Lung microvascular endothelial cell (primary cell): ENCODE measurements at regions not wholly inside any gene's neighbourhood (a gene's known extent, or its start where the extent isn't known, plus 50 kb on each side); places are given as distances from the start of the nearest gene placed in this dataset.
A peak's percentile ranks its signal among the peaks of the same experiment; 100 is the strongest.

Source experiments
- DNase-seq, 2 donors: peaks; one replicate each; pipeline versions ENCODE4 v3.0.0 to v3.0.0-alpha.2; 2010; ENCODE audit warnings: low read depth in 2 of 2

GRCh38 chr3:194279701-194280360 lies 71.3 kb downstream of the CPN2 start:
- no peak for DNase-seq

- no peak for DNase-seq
Measured at GRCh38 chr3:194280777-194281176, 70.4 kb downstream of the CPN2 start.

GRCh38 chr3:194281306-194281705 lies 69.8 kb downstream of the CPN2 start:
- no peak for DNase-seq

- no peak for DNase-seq
Measured at GRCh38 chr3:194281766-194282165, 69.4 kb downstream of the CPN2 start.

GRCh38 chr3:194282436-194283122 lies 68.5 kb downstream of the CPN2 start:
- DNase-seq: no peak

GRCh38 chr3:194283221-194284006 lies 67.7 kb downstream of the CPN2 start:
- DNase-seq: no peak

- no peak for DNase-seq
Measured at GRCh38 chr3:194284351-194284750, 66.8 kb downstream of the CPN2 start.

- DNase-seq: peak in 1 of 2 donors; percentile 48
Measured at GRCh38 chr3:194285024-194285849, 65.9 kb downstream of the CPN2 start.

GRCh38 chr3:194285850-194286197 lies 65.3 kb downstream of the CPN2 start:
- DNase-seq: no peak

- DNase-seq: no peak
Measured at GRCh38 chr3:194286375-194287146, 64.6 kb downstream of the CPN2 start.

- DNase-seq: no peak
Measured at GRCh38 chr3:194287374-194287773, 63.8 kb downstream of the CPN2 start.

- DNase-seq: no peak
Measured at GRCh38 chr3:194287977-194288706, 63.0 kb downstream of the CPN2 start.
